IMR-90 (cell line): ENCODE measurements at regions not wholly inside any gene's neighbourhood (a gene's known extent, or its start where the extent isn't known, plus 50 kb on each side); places are given as distances from the start of the nearest gene placed in this dataset.

ENCODE experiments used
- ATAC-seq: fragments of 200-7000 bp; cut with Tn5 transposase; 2 replicates; pipeline ENCODE4 v1.9.1; 2020; ENCODE audit warnings: low read depth, mild to moderate bottlenecking, moderate library complexity
- BruUV-seq: library from RNA; stranded (reverse); fragments of 400-500 nt; replicated peaks from 2 replicates; lab custom pipeline; 2021; lab: Mats Ljungman, UMichigan
- CTCF ChIA-PET: fragments of 300-600 bp; formaldehyde crosslinking; extraction: SDS; loops from one replicate; lab custom pipeline; 2021; ENCODE audit warnings: antibody characterized with exemption; lab: Yijun Ruan, JAX
- POLR2A ChIA-PET: fragments of 300-600 bp; sonication (Branson Sonifier 250); formaldehyde crosslinking; loops from one replicate; lab custom pipeline; 2022; ENCODE audit warnings: antibody characterized with exemption; ENCODE audit not compliant: unreplicated experiment; lab: Charles Lee
- DNase-seq: peaks from one replicate; pipeline ENCODE4 v3.0.0; 2013
- H2AFZ ChIP-seq: replicated peaks from 2 replicates; pipeline ENCODE3; 2013; ENCODE audit warnings: low read length, mild to moderate bottlenecking; ENCODE audit not compliant: poor library complexity
- H2AK5ac ChIP-seq: 2 replicates; pipeline ENCODE4 v1.6.1; 2013; ENCODE audit warnings: low read depth, low read length, inconsistent platforms
- H2AK9ac ChIP-seq: replicated peaks from 2 replicates; pipeline ENCODE3; 2013; ENCODE audit warnings: mild to moderate bottlenecking, low read depth, low read length, moderate library complexity; ENCODE audit not compliant: poor library complexity
- H2BK120ac ChIP-seq: 2 replicates; pipeline ENCODE4 v1.6.1; 2013; ENCODE audit warnings: low read depth, low read length, inconsistent platforms
- H2BK15ac ChIP-seq: 3 replicates; pipeline ENCODE4 v1.6.1; 2013; ENCODE audit warnings: low read depth, low read length, inconsistent platforms
- H2BK20ac ChIP-seq: 2 replicates; pipeline ENCODE4 v1.6.1; 2013; ENCODE audit warnings: low read depth, mild to moderate bottlenecking, inconsistent platforms, low read length, moderate library complexity
- H2BK5ac ChIP-seq: 2 replicates; pipeline ENCODE4 v1.6.1; 2013; ENCODE audit warnings: mild to moderate bottlenecking, low read depth, low read length, inconsistent platforms; ENCODE audit not compliant: poor library complexity, severe bottlenecking
- H3K14ac ChIP-seq: replicated peaks from 2 replicates; pipeline ENCODE4 v1.6.1; 2013; ENCODE audit warnings: low read depth, low read length, inconsistent platforms
- H3K18ac ChIP-seq: 2 replicates; pipeline ENCODE4 v1.6.1; 2013; ENCODE audit warnings: low read depth, low read length, control low read depth
- H3K23ac ChIP-seq: 2 replicates; pipeline ENCODE4 v1.6.1; 2013; ENCODE audit warnings: low read depth, low read length, inconsistent platforms
- H3K27ac ChIP-seq: 2 replicates; pipeline ENCODE4 v1.5.1; 2013; ENCODE audit warnings: mild to moderate bottlenecking, control low read depth, low read length; ENCODE audit not compliant: insufficient read depth
- H3K27me3 ChIP-seq: 2 replicates; pipeline ENCODE4 v1.6.1; 2013; ENCODE audit warnings: low read length; ENCODE audit not compliant: control insufficient read depth, insufficient read depth
- H3K36me3 ChIP-seq: 2 replicates; pipeline ENCODE4 v1.6.1; 2013; ENCODE audit warnings: low read length, mixed read lengths; ENCODE audit not compliant: control insufficient read depth, insufficient read depth
- H3K4ac ChIP-seq: 2 replicates; pipeline ENCODE4 v1.6.1; 2013; ENCODE audit warnings: low read depth, low read length, inconsistent platforms
- H3K4me1 ChIP-seq: 2 replicates; pipeline ENCODE4 v1.6.1; 2013; ENCODE audit warnings: low read length, mixed read lengths; ENCODE audit not compliant: control insufficient read depth, insufficient read depth
- H3K4me2 ChIP-seq: 2 replicates; pipeline ENCODE4 v1.6.1; 2013; ENCODE audit warnings: low read depth, mild to moderate bottlenecking, control low read depth, low read length, moderate library complexity
- H3K4me3 ChIP-seq: 2 replicates; pipeline ENCODE4 v1.5.1; 2013; ENCODE audit warnings: low read depth, mild to moderate bottlenecking, control low read depth, low read length, moderate library complexity; ENCODE audit not compliant: insufficient read depth
- H3K56ac ChIP-seq: 2 replicates; pipeline ENCODE4 v1.6.1; 2013; ENCODE audit warnings: low read length, inconsistent platforms; ENCODE audit not compliant: insufficient read depth; ENCODE audit errors: extremely low read depth
- H3K79me1 ChIP-seq, 2 experiments: 2 replicates each; pipeline ENCODE4 v1.6.1; 2013; ENCODE audit warnings: low read length in 2 of 2, inconsistent platforms in 1 of 2, low read depth in 1 of 2
- H3K9ac ChIP-seq: 2 replicates; pipeline ENCODE4 v1.6.1; 2013; ENCODE audit warnings: low read depth, low read length, control low read depth
- H3K9me1 ChIP-seq: 2 replicates; pipeline ENCODE4 v1.6.1; 2013; ENCODE audit warnings: low read length, inconsistent platforms; ENCODE audit not compliant: insufficient read depth
- H3K9me3 ChIP-seq: 2 replicates; pipeline ENCODE4 v1.6.1; 2013; ENCODE audit warnings: low read length; ENCODE audit not compliant: control insufficient read depth, insufficient read depth
- H4K20me1 ChIP-seq: 2 replicates; pipeline ENCODE4 v1.6.1; 2013; ENCODE audit warnings: low read length, inconsistent platforms; ENCODE audit not compliant: insufficient read depth
- H4K5ac ChIP-seq: 2 replicates; pipeline ENCODE4 v1.6.1; 2013; ENCODE audit warnings: mild to moderate bottlenecking, low read depth, low read length, control low read depth
- H4K8ac ChIP-seq, 2 experiments: 2 replicates each; pipeline ENCODE4 v1.6.1; 2013; ENCODE audit warnings: low read depth in 2 of 2, low read length in 2 of 2, control low read depth in 1 of 2, inconsistent platforms in 1 of 2
- H4K91ac ChIP-seq: 2 replicates; pipeline ENCODE4 v1.6.1; 2013; ENCODE audit warnings: low read depth, low read length, inconsistent platforms; ENCODE audit not compliant: insufficient read depth
- BHLHE40 ChIP-seq: fragments of 150-350 bp; IDR thresholded peaks from 2 replicates; pipeline ENCODE4 v1.6.1; 2016; ENCODE audit warnings: mild to moderate bottlenecking, low read depth, low read length
- CEBPB ChIP-seq: IDR thresholded peaks from 2 replicates; pipeline ENCODE4 v1.6.1; 2012; ENCODE audit warnings: low read depth, low read length, improper control_type of control experiment
- CHD1 ChIP-seq: IDR thresholded peaks from 2 replicates; pipeline ENCODE4 v1.6.1; 2012; ENCODE audit warnings: low read depth, low read length, improper control_type of control experiment
- ELK1 ChIP-seq: fragments of 150-350 bp; IDR thresholded peaks from 2 replicates; pipeline ENCODE4 v1.6.1; 2016; ENCODE audit warnings: low read depth, mild to moderate bottlenecking, low read length, moderate library complexity, borderline replicate concordance
- FOS ChIP-seq: fragments of 150-350 bp; IDR thresholded peaks from 2 replicates; pipeline ENCODE4 v1.6.1; 2016; ENCODE audit warnings: low read depth, low read length
- MAFK ChIP-seq: IDR thresholded peaks from 2 replicates; pipeline ENCODE4 v1.6.1; 2012; ENCODE audit warnings: low read depth, low read length, improper control_type of control experiment
- MAZ ChIP-seq: IDR thresholded peaks from 2 replicates; pipeline ENCODE4 v1.6.1; 2012; ENCODE audit warnings: low read depth, mild to moderate bottlenecking, low read length, improper control_type of control experiment, moderate library complexity, borderline replicate concordance
- MXI1 ChIP-seq: IDR thresholded peaks from 2 replicates; pipeline ENCODE4 v1.6.1; 2012; ENCODE audit warnings: low read depth, mild to moderate bottlenecking, low read length, moderate library complexity, borderline replicate concordance
- NFE2L2 ChIP-seq: fragments of 150-350 bp; IDR thresholded peaks from 2 replicates; pipeline ENCODE4 v1.6.1; 2016; ENCODE audit warnings: low read depth, mild to moderate bottlenecking, low read length
- POLR2A ChIP-seq: IDR thresholded peaks from 2 replicates; pipeline ENCODE4 v1.6.1; 2012; ENCODE audit warnings: mild to moderate bottlenecking, low read depth, low read length
- RAD21 ChIP-seq: IDR thresholded peaks from 2 replicates; pipeline ENCODE4 v1.6.1; 2012; ENCODE audit warnings: low read length, improper control_type of control experiment
- RCOR1 ChIP-seq: IDR thresholded peaks from 2 replicates; pipeline ENCODE4 v1.6.1; 2012; ENCODE audit warnings: mild to moderate bottlenecking, low read length, improper control_type of control experiment; ENCODE audit not compliant: insufficient replicate concordance
- RFX5 ChIP-seq: IDR thresholded peaks from 2 replicates; pipeline ENCODE4 v1.8.0; 2012; ENCODE audit warnings: low read depth, mild to moderate bottlenecking, low read length, moderate library complexity
- SMC3 ChIP-seq: fragments of 150-350 bp; IDR thresholded peaks from 2 replicates; pipeline ENCODE4 v1.6.1; 2016; ENCODE audit warnings: low read depth, mild to moderate bottlenecking, antibody characterized with exemption, low read length, moderate library complexity
- USF2 ChIP-seq: fragments of 150-350 bp; IDR thresholded peaks from 2 replicates; pipeline ENCODE4 v1.6.1; 2017; ENCODE audit warnings: mild to moderate bottlenecking, antibody characterized with exemption, low read length, low read depth
- WGBS, 2 experiments: methylation state at CpG; one replicate each; pipeline versions ENCODE4 v1.1.5 to v1.1.7; 2013; ENCODE audit warnings: missing lambda C conversion rate in 2 of 2; ENCODE audit not compliant: insufficient read length in 1 of 2; ENCODE audit errors: extremely low coverage in 2 of 2; 5-methylcytosine and 5-hydroxymethylcytosine counted together
- dilution Hi-C: fragments of 300-500 bp; cut with HindIII; formaldehyde crosslinking; loops from one replicate; pipeline ENCODE4 v1.14.3; 2018; ENCODE audit warnings: low sequenced_read_pairs; ENCODE audit not compliant: unreplicated experiment
- in situ Hi-C: fragments of 300-500 bp; cut with MboI; formaldehyde crosslinking; loops from 3 replicates; pipeline ENCODE4 v1.14.3; 2019; ENCODE audit warnings: low sequenced_read_pairs, inconsistent platforms, mixed read lengths
- intact Hi-C: fragments of 100-400 bp; cut with micrococcal nuclease; formaldehyde crosslinking; loops from 2 replicates; pipeline ENCODE4 v1.10.0; 2022
- TF ChIP-seq, protein P1 (sequence below): conservative IDR thresholded peaks from 2 replicates; pipeline ENCODE4 v1.5.1; 2012; ENCODE audit warnings: mild to moderate bottlenecking, low read depth, low read length, improper control_type of control experiment

DNA sequence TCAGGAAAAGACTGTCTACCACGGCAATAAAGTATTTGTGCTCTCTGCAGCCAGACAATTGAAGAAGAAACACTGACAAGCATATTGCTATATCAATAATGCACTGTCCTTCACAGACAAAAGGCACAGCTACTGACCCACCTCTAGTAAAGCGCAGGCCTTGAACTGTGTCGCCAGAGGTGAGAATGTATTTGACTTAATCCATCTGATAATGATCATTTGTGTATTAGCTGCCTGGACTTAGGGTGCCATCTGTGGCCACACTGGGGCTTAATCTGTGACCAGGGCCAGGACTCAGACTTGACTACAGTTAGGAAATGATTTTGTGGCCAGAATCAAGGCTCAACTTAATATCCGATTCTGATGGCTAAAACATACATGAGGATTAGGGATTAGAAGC lies 260.4 kb downstream of the SMARCA1 start:
- H3K36me3 ChIP-seq, result no peaks in the 10 kb centered on the region
- no peak overlapping the region for H4K8ac ChIP-seq
- no peak for TF ChIP-seq BHLHE40
- no peak for TF ChIP-seq MAFK
- no peak for TF ChIP-seq FOS
- TF ChIP-seq RCOR1, result no peak
- no peak for TF ChIP-seq NFE2L2
- no peak for TF ChIP-seq MXI1
- no peak for TF ChIP-seq POLR2A
- TF ChIP-seq SMC3, result no peak
- TF ChIP-seq, protein P1, sequence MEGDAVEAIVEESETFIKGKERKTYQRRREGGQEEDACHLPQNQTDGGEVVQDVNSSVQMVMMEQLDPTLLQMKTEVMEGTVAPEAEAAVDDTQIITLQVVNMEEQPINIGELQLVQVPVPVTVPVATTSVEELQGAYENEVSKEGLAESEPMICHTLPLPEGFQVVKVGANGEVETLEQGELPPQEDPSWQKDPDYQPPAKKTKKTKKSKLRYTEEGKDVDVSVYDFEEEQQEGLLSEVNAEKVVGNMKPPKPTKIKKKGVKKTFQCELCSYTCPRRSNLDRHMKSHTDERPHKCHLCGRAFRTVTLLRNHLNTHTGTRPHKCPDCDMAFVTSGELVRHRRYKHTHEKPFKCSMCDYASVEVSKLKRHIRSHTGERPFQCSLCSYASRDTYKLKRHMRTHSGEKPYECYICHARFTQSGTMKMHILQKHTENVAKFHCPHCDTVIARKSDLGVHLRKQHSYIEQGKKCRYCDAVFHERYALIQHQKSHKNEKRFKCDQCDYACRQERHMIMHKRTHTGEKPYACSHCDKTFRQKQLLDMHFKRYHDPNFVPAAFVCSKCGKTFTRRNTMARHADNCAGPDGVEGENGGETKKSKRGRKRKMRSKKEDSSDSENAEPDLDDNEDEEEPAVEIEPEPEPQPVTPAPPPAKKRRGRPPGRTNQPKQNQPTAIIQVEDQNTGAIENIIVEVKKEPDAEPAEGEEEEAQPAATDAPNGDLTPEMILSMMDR, result no peak
- no peak for TF ChIP-seq RAD21
- no peak for TF ChIP-seq RFX5
- TF ChIP-seq USF2, result no peak
- no peak for TF ChIP-seq ELK1
- no peak for TF ChIP-seq MAZ
- TF ChIP-seq CHD1, result no peak
- TF ChIP-seq CEBPB, result no peak
- no peaks in the 10 kb centered on the region for H3K9me3 ChIP-seq
- no peak overlapping the region for H3K9ac ChIP-seq
- H4K91ac ChIP-seq, result no peak overlapping the region
- H3K14ac ChIP-seq, result no peak overlapping the region
- H3K4me3 ChIP-seq, result no peak overlapping the region
- intact Hi-C loops (no loop called here), dilution Hi-C loops (no loop called here), in situ Hi-C loops (no loop called here)
- ChIA-PET POLR2A (no interaction called here), CTCF (no interaction called here)
- H2BK15ac ChIP-seq, result no peak overlapping the region
- DNase-seq (no peak), ATAC-seq (no peak)
- H2BK5ac ChIP-seq, result no peak overlapping the region
- no peak overlapping the region for H4K5ac ChIP-seq
- no peak overlapping the region for H3K56ac ChIP-seq
- no peak overlapping the region for H3K23ac ChIP-seq
- no peak overlapping the region for H2BK20ac ChIP-seq
- no peak overlapping the region for H2AK5ac ChIP-seq
- H3K27me3 ChIP-seq, result no peaks in the 10 kb centered on the region
- no peak overlapping the region for H3K18ac ChIP-seq
- no peak overlapping the region for H2AFZ ChIP-seq
- H3K4me2 ChIP-seq, result no peak overlapping the region
- no peak overlapping the region for H3K4ac ChIP-seq
- H3K9me1 ChIP-seq, result no peaks in the 10 kb centered on the region
- H4K20me1 ChIP-seq, result no peaks in the 10 kb centered on the region
- WGBS, 2 experiments, result 50% methylated on average over 1 of the region's 4 CpGs; no CpG with 5 or more reads in 1 of the 2 experiments
- no peak overlapping the region for H2AK9ac ChIP-seq
- no peaks in the 10 kb centered on the region for H3K79me1 ChIP-seq
- no peaks in the 10 kb centered on the region for H3K4me1 ChIP-seq
- no peak overlapping the region for H2BK120ac ChIP-seq
- BruUV-seq, result no TSS peak
- H3K27ac ChIP-seq, result no peak overlapping the region
